ENCODE measurements at regions not wholly inside any gene's neighbourhood (a gene's known extent, or its start where the extent isn't known, plus 50 kb on each side); places are given as distances from the start of the nearest gene placed in this dataset.

- peaks cover 0 to 6% (median 0%) of the 10 kb centered on the region in 3 donors for H3K27me3 ChIP-seq
- in situ Hi-C loops (cut with MboI; ENCODE audit: low sequenced_read_pairs in 4 of 4) (no loop called here), intact Hi-C loops (cut with DNase I; ENCODE audit: low total_unique reads) (no loop called here)
- no peaks in the 10 kb centered on the region for H3K4me1 ChIP-seq
- no peaks in the 10 kb centered on the region for H3K9me3 ChIP-seq
- DNase-seq (no peak), ATAC-seq (no peak)
- no peak overlapping the region for H3K27ac ChIP-seq
- H3K36me3 ChIP-seq = no peaks in the 10 kb centered on the region
- TF ChIP-seq CTCF (IDR thresholded peaks at IDR 0.05 in 4 of 5, conservative IDR thresholded peaks at IDR 0.05 in 1 of 5) = no peak
- H3K4me3 ChIP-seq = no peak overlapping the region
Measured at GRCh38 chr17:34503528-34504195, 75.7 kb upstream of the TMEM132E start.

GRCh38 chr17:34502426-34502825 lies 77.0 kb upstream of the TMEM132E start:
- ATAC-seq = no peak
- in situ Hi-C loops (cut with MboI; ENCODE audit: low sequenced_read_pairs in 4 of 4) (no loop called here), intact Hi-C loops (cut with DNase I; ENCODE audit: low total_unique reads) (no loop called here)
- no peak for DNase-seq
- H3K4me3 ChIP-seq = no peak overlapping the region
- TF ChIP-seq POLR2A (IDR thresholded peaks at IDR 0.05) (no peak), CTCF (IDR thresholded peaks at IDR 0.05 in 4 of 5, conservative IDR thresholded peaks at IDR 0.05 in 1 of 5) (no peak)
- H3K27ac ChIP-seq = no peak overlapping the region
- no peaks in the 10 kb centered on the region for H3K36me3 ChIP-seq
- H3K27me3 ChIP-seq = peaks cover 0 to 6% (median 0%) of the 10 kb centered on the region in 3 donors
- H3K9me3 ChIP-seq = no peaks in the 10 kb centered on the region
- H3K4me1 ChIP-seq = no peaks in the 10 kb centered on the region

GRCh38 chr17:34499576-34499975 lies 79.8 kb upstream of the TMEM132E start:
- Histone ChIP-seq H3K36me3 (no peaks in the 10 kb centered on the region), H3K4me1 (no peaks in the 10 kb centered on the region), H3K27me3 (peaks cover 0 to 6% (median 3%) of the 10 kb centered on the region in 3 donors), H3K27ac (no peak overlapping the region), H3K9me3 (no peaks in the 10 kb centered on the region), H3K4me3 (no peak overlapping the region)
- in situ Hi-C loops (cut with MboI; ENCODE audit: low sequenced_read_pairs in 4 of 4) = no loop called here
- DNase-seq (no peak), ATAC-seq (no peak)
- intact Hi-C loops (cut with DNase I; ENCODE audit: low total_unique reads) = no loop called here
- TF ChIP-seq CTCF (IDR thresholded peaks at IDR 0.05 in 4 of 5, conservative IDR thresholded peaks at IDR 0.05 in 1 of 5) (no peak), POLR2A (IDR thresholded peaks at IDR 0.05) (no peak)

- H3K36me3 ChIP-seq = no peaks in the 10 kb centered on the region
- H3K4me3 ChIP-seq = no peak overlapping the region
- H3K27me3 ChIP-seq = peaks cover 0 to 3% (median 0%) of the 10 kb centered on the region in 3 donors
- H3K4me1 ChIP-seq = no peaks in the 10 kb centered on the region
- ATAC-seq = no peak
- no peaks in the 10 kb centered on the region for H3K9me3 ChIP-seq
- intact Hi-C loops (cut with DNase I; ENCODE audit: low total_unique reads) = no loop called here
- in situ Hi-C loops (cut with MboI; ENCODE audit: low sequenced_read_pairs in 4 of 4) = no loop called here
- DNase-seq = no peak
- no peak overlapping the region for H3K27ac ChIP-seq
- TF ChIP-seq CTCF (IDR thresholded peaks at IDR 0.05 in 4 of 5, conservative IDR thresholded peaks at IDR 0.05 in 1 of 5) = no peak
- no peak for TF ChIP-seq POLR2A (IDR thresholded peaks at IDR 0.05)
Measured at GRCh38 chr17:34493917-34494316, 85.5 kb upstream of the TMEM132E start.

- TF ChIP-seq CTCF (IDR thresholded peaks at IDR 0.05 in 4 of 5, conservative IDR thresholded peaks at IDR 0.05 in 1 of 5) (no peak), POLR2A (IDR thresholded peaks at IDR 0.05) (no peak)
- Histone ChIP-seq H3K4me1 (no peaks in the 10 kb centered on the region), H3K27me3 (peaks cover 0 to 8% (median 3%) of the 10 kb centered on the region in 3 donors), H3K9me3 (no peaks in the 10 kb centered on the region), H3K4me3 (no peak overlapping the region), H3K27ac (no peak overlapping the region), H3K36me3 (no peaks in the 10 kb centered on the region)
- DNase-seq (no peak), ATAC-seq (no peak)
- intact Hi-C loops (cut with DNase I; ENCODE audit: low total_unique reads) (no loop called here), in situ Hi-C loops (cut with MboI; ENCODE audit: low sequenced_read_pairs in 4 of 4) (no loop called here)
Measured at GRCh38 chr17:34487626-34488025, 91.8 kb upstream of the TMEM132E start.

Data from gastrocnemius medialis (tissue), 4 donors.